8988T (cell line): ENCODE measurements at regions not wholly inside any gene's neighbourhood (a gene's known extent, or its start where the extent isn't known, plus 50 kb on each side); places are given as distances from the start of the nearest gene placed in this dataset.
A peak's percentile ranks its signal among the peaks of the same experiment; 100 is the strongest.

Experiments used
- DNase-seq: peaks from one replicate; pipeline ENCODE4 v3.0.0; 2011

GRCh38 chr5:2326601-2327000 lies 424.9 kb downstream of the IRX2 start:
- no peak for DNase-seq

- no peak for DNase-seq
These were observed 426.7 kb downstream of the IRX2 start for GRCh38 chr5:2324788-2325187.

- DNase-seq = peak; percentile 3
These were observed 430.9 kb downstream of the IRX2 start for GRCh38 chr5:2320611-2321010.

- DNase-seq = no peak
These were observed 433.9 kb downstream of the IRX2 start for GRCh38 chr5:2317540-2317939.

GRCh38 chr5:2311851-2312250 lies 429.1 kb upstream of the IRX4 start:
- no peak for DNase-seq

- DNase-seq = no peak
These were observed 428.2 kb upstream of the IRX4 start for GRCh38 chr5:2310946-2311345.

GRCh38 chr5:2307631-2308030 lies 424.9 kb upstream of the IRX4 start:
- DNase-seq = no peak

- no peak for DNase-seq
These were observed 424.0 kb upstream of the IRX4 start for GRCh38 chr5:2306711-2307110.

GRCh38 chr5:2303431-2304100 lies 420.8 kb upstream of the IRX4 start:
- no peak for DNase-seq

GRCh38 chr5:2302169-2302568 lies 419.4 kb upstream of the IRX4 start:
- no peak for DNase-seq

GRCh38 chr5:2300861-2301574 lies 418.3 kb upstream of the IRX4 start:
- no peak for DNase-seq

- no peak for DNase-seq
These were observed 417.7 kb upstream of the IRX4 start for GRCh38 chr5:2300421-2300820.

GRCh38 chr5:2299388-2300220 lies 416.9 kb upstream of the IRX4 start:
- no peak for DNase-seq

GRCh38 chr5:2298781-2299180 lies 416.1 kb upstream of the IRX4 start:
- no peak for DNase-seq

GRCh38 chr5:2297991-2298390 lies 415.3 kb upstream of the IRX4 start:
- no peak for DNase-seq

- no peak for DNase-seq
These were observed 412.8 kb upstream of the IRX4 start for GRCh38 chr5:2295476-2295875.

GRCh38 chr5:2293906-2294305 lies 411.2 kb upstream of the IRX4 start:
- DNase-seq = no peak

- DNase-seq = no peak
These were observed 408.6 kb upstream of the IRX4 start for GRCh38 chr5:2291146-2291840.

GRCh38 chr5:2289380-2289779 lies 406.7 kb upstream of the IRX4 start:
- DNase-seq = no peak

- DNase-seq = no peak
These were observed 406.2 kb upstream of the IRX4 start for GRCh38 chr5:2288968-2289367.

- DNase-seq = no peak
These were observed 405.7 kb upstream of the IRX4 start for GRCh38 chr5:2288466-2288865.

- DNase-seq = no peak
These were observed 403.5 kb upstream of the IRX4 start for GRCh38 chr5:2286250-2286649.

- no peak for DNase-seq
These were observed 402.0 kb upstream of the IRX4 start for GRCh38 chr5:2284678-2285077.
